GM12878 (cell line): ENCODE measurements at regions not wholly inside any gene's neighbourhood (a gene's known extent, or its start where the extent isn't known, plus 50 kb on each side); places are given as distances from the start of the nearest gene placed in this dataset.

Experiments
- ATF7 ChIP-seq: fragments of 450-650 bp; IDR thresholded peaks from 2 replicates; pipeline ENCODE4 v1.6.1; 2016; ENCODE audit warnings: low read depth, mild to moderate bottlenecking
- IRF3 ChIP-seq: fragments of 450-650 bp; IDR thresholded peaks from 2 replicates; pipeline ENCODE4 v1.6.1; 2014; ENCODE audit warnings: mild to moderate bottlenecking
- PRDM15 ChIP-seq: fragments of 450-650 bp; formaldehyde crosslinking; IDR thresholded peaks from 2 replicates; pipeline ENCODE4 v1.4.0; 2020; ENCODE audit warnings: mild to moderate bottlenecking, moderate library complexity
- SMC3 ChIP-seq: IDR thresholded peaks from 2 replicates; pipeline ENCODE4 v1.6.1; 2011; ENCODE audit warnings: low read length, improper control_type of control experiment, borderline replicate concordance
- TF ChIP-seq, protein P1 (sequence below): IDR thresholded peaks from 2 replicates; pipeline ENCODE4 v1.6.1; 2012; ENCODE audit warnings: improper control_type of control experiment, low read depth, low read length; ENCODE audit not compliant: insufficient replicate concordance

DNA sequence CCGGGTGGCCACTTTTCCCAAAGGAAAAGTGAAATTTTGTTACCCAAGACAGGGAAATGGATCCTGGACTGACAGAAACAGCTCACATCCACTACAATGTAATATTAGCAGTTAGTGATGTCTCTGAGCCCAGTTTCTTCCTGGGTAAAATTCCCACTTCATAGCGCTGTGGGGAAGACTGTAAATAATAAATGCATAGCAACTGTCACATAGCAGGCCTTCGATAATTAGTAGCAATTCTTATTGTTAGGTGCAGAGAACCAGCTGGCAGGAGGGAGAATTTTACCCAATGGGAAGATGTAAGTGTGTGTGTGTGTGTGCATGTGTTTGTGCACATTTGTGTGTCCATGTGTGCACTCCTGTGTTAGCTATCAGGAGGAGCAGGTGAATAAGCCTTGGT lies 221.5 kb downstream of the SLC4A3 start (continued):
- no peak for TF ChIP-seq PRDM15 (CRISPR knock-in tag)
- no peak for TF ChIP-seq SMC3
- TF ChIP-seq ATF7 = no peak
- no peak for TF ChIP-seq IRF3
- TF ChIP-seq, protein P1, sequence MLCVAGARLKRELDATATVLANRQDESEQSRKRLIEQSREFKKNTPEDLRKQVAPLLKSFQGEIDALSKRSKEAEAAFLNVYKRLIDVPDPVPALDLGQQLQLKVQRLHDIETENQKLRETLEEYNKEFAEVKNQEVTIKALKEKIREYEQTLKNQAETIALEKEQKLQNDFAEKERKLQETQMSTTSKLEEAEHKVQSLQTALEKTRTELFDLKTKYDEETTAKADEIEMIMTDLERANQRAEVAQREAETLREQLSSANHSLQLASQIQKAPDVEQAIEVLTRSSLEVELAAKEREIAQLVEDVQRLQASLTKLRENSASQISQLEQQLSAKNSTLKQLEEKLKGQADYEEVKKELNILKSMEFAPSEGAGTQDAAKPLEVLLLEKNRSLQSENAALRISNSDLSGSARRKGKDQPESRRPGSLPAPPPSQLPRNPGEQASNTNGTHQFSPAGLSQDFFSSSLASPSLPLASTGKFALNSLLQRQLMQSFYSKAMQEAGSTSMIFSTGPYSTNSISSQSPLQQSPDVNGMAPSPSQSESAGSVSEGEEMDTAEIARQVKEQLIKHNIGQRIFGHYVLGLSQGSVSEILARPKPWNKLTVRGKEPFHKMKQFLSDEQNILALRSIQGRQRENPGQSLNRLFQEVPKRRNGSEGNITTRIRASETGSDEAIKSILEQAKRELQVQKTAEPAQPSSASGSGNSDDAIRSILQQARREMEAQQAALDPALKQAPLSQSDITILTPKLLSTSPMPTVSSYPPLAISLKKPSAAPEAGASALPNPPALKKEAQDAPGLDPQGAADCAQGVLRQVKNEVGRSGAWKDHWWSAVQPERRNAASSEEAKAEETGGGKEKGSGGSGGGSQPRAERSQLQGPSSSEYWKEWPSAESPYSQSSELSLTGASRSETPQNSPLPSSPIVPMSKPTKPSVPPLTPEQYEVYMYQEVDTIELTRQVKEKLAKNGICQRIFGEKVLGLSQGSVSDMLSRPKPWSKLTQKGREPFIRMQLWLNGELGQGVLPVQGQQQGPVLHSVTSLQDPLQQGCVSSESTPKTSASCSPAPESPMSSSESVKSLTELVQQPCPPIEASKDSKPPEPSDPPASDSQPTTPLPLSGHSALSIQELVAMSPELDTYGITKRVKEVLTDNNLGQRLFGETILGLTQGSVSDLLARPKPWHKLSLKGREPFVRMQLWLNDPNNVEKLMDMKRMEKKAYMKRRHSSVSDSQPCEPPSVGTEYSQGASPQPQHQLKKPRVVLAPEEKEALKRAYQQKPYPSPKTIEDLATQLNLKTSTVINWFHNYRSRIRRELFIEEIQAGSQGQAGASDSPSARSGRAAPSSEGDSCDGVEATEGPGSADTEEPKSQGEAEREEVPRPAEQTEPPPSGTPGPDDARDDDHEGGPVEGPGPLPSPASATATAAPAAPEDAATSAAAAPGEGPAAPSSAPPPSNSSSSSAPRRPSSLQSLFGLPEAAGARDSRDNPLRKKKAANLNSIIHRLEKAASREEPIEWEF = no peak
